Natural killer cell treated with Interleukin-12 subunit alpha and Interleukin-12 subunit beta and Interleukin-15 and Interleukin-18, amount 100 ng/mL, for 72 hours (primary cell): ENCODE measurements at regions not wholly inside any gene's neighbourhood (a gene's known extent, or its start where the extent isn't known, plus 50 kb on each side); places are given as distances from the start of the nearest gene placed in this dataset.
"Not testable (repeated sequence)": the region's sequence is repeated elsewhere in the genome, so short reads cannot be mapped to it uniquely, and the experiment has no call there.

Source experiments
- ATAC-seq, 2 donors: fragments of 150-1000 bp; cut with Tn5 transposase in 1 of 2; sonication (Bioruptor Pico), chemical (Tn5 transposase) in 1 of 2; 2 replicates each; pipeline ENCODE4 v1.10.0; 2021
- DNase-seq: peaks from one replicate; pipeline ENCODE4 v3.0.0; 2022; ENCODE audit warnings: low spot score
- H3K27ac Mint-ChIP-seq, 2 donors: 1 replicate in 1 of 2; 2 replicates in 1 of 2; pipeline ENCODE4 v1.8.0; 2022; ENCODE audit warnings: mixed read lengths in 2 of 2, mild to moderate bottlenecking in 1 of 2, moderate library complexity in 1 of 2
- H3K27me3 Mint-ChIP-seq, 2 donors: 1 replicate in 1 of 2; 2 replicates in 1 of 2; pipeline ENCODE4 v1.8.0; 2022; ENCODE audit warnings: mixed read lengths in 2 of 2
- H3K36me3 Mint-ChIP-seq: one replicate; pipeline ENCODE4 v1.8.0; 2022; ENCODE audit warnings: mixed read lengths
- H3K4me1 Mint-ChIP-seq, 2 donors: 1 replicate in 1 of 2; 2 replicates in 1 of 2; pipeline ENCODE4 v1.8.0; 2022; ENCODE audit warnings: low read depth in 2 of 2, mixed read lengths in 2 of 2, mild to moderate bottlenecking in 1 of 2
- H3K4me3 Mint-ChIP-seq: one replicate; pipeline ENCODE4 v1.8.0; 2022; ENCODE audit warnings: mixed read lengths
- H3K9me3 Mint-ChIP-seq: 2 replicates; pipeline ENCODE4 v1.8.0; 2022; ENCODE audit warnings: mixed read lengths

DNA sequence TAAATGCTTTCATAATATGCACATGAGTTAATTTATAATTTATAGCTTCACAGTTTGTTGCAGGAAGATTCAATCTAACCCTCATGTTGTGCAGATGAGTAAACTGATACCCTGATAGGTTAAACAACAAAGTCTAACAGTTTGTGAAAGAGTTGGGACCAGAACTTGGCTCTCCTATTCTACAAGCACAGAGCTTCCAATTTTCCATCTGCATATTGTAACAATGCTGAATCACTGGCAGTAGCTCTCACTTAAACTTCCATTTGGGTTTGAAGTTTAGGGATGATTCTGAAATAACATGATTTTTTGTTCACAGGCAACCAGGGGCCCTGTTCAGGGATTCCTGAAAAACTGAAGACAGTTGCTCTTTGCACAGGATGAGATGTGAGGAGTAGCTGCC, 179.3 kb downstream of the XPNPEP1 start:
- H3K36me3 Mint-ChIP-seq: no peaks in the 10 kb centered on the region
- DNase-seq (no peak), ATAC-seq (no peak)
- peaks cover 6 to 8% of the 10 kb centered on the region in 2 donors for H3K27me3 Mint-ChIP-seq
- H3K4me1 Mint-ChIP-seq: no peaks in the 10 kb centered on the region
- H3K9me3 Mint-ChIP-seq: no peaks in the 10 kb centered on the region
- no peak overlapping the region for H3K4me3 Mint-ChIP-seq
- no peak overlapping the region for H3K27ac Mint-ChIP-seq

DNA sequence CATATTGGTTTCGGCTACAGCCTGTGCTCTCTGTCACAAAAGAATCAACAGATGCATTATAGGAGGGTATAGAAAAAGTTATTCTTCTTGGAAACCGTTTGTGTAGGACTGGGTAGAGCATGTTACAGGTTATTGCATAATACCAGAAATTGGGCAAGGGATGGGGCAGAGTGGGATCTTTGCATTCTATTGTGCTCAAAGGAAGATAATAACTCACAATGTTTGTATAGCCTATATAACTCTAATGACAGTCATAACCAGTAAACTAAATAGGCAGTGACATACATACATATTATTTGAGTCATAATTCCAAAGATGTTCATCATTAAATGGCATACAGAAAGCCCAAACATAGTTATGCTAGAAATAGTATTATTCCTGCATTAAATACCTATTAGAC, 179.7 kb downstream of the XPNPEP1 start:
- no peak for DNase-seq
- H3K27ac Mint-ChIP-seq: no peak overlapping the region
- peaks cover 6 to 8% of the 10 kb centered on the region in 2 donors for H3K27me3 Mint-ChIP-seq
- ATAC-seq: no peak
- no peaks in the 10 kb centered on the region for H3K9me3 Mint-ChIP-seq
- no peaks in the 10 kb centered on the region for H3K36me3 Mint-ChIP-seq
- no peak overlapping the region for H3K4me3 Mint-ChIP-seq
- no peaks in the 10 kb centered on the region for H3K4me1 Mint-ChIP-seq

DNA sequence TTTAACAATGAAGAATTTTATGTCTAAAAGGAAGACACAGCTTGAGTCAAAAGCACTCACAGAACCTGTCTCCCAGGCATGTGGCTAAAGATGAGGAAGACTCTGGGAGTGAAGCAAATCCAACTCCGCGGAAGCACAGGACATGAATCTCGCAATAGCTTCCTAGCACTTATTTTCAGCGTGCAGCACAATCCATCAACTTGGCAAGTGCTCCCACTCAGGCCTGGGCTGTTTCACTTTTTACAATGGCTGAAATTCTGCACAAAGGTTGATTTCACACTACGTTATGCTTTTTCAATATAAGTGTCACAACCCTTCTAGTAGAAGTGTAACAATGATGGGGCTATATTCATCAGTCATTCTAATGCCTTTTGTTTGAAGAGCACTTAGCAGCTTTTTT, 180.2 kb downstream of the XPNPEP1 start:
- Mint-ChIP-seq H3K4me1 (no peaks in the 10 kb centered on the region), H3K27me3 (peaks cover 6 to 8% of the 10 kb centered on the region in 2 donors), H3K4me3 (no peak overlapping the region), H3K9me3 (no peaks in the 10 kb centered on the region), H3K36me3 (no peaks in the 10 kb centered on the region), H3K27ac (no peak overlapping the region)
- no peak for ATAC-seq
- no peak for DNase-seq

DNA sequence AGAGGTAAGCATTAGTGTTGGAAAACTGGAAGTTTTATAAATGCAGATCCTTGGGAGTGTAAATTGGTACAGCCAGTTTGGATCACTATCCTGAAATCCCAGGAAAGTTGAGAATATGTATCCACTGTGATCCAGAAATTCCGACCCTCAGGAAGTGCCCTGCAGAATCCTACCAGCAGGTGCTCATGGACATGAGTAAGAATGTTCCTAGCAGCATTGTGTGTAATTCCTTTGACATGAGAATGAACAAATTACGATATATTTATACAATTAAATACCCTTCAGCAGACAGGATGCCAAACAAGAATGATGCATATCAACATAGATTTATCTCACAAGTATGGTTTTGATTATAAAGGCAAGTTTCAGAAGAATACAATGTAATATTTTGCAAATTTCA, 181.6 kb downstream of the XPNPEP1 start:
- no peaks in the 10 kb centered on the region for H3K9me3 Mint-ChIP-seq
- H3K27ac Mint-ChIP-seq: no peak overlapping the region
- H3K36me3 Mint-ChIP-seq: no peaks in the 10 kb centered on the region
- DNase-seq: no peak
- H3K27me3 Mint-ChIP-seq: peaks cover 6 to 16% of the 10 kb centered on the region in 2 donors
- no peak for ATAC-seq
- H3K4me1 Mint-ChIP-seq: no peaks in the 10 kb centered on the region
- no peak overlapping the region for H3K4me3 Mint-ChIP-seq

DNA sequence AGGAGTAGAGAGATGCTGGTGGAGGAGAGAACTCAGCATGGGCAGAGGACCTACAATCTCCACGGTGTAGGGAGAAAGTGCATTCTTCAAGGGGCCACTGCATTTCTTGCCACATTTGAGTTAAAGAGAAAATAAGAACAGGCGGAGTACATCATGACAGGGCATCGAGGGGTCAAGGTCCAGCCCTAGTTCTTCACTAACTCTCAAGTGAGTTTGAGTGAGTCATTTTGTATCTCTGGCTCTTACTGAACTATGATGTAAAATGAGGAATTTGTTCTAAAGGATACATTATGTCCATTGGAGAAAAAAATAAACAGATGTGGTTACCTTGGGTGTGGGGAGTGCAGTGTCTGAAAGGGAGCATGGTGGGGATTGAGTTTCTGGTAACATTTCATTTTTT, 182.9 kb downstream of the XPNPEP1 start:
- Mint-ChIP-seq H3K4me1 (no peaks in the 10 kb centered on the region), H3K36me3 (no peaks in the 10 kb centered on the region), H3K27me3 (peaks cover 6 to 7% of the 10 kb centered on the region in 2 donors), H3K27ac (no peak overlapping the region), H3K4me3 (no peak overlapping the region), H3K9me3 (no peaks in the 10 kb centered on the region)
- DNase-seq (no peak), ATAC-seq (no peak)

DNA sequence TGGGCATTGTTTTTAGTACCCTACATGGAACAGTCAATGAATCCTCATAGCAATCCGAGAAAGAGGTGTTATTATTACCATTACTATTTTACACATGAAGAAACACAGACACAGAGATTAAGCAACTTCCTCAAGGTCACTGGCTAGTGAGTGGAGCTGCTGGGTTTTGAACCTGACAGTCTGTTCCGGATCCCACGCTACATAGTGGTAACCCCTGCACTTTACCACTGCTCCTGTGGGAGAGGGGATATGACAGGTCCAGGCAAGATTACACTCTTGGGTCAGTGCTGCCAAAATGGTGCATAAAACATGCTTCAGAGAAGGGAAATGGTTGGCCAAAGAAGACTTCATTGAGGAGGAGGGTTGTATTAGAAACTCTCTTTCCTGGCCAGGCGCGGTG, 185.7 kb downstream of the XPNPEP1 start:
- H3K4me1 Mint-ChIP-seq: no peaks in the 10 kb centered on the region
- H3K36me3 Mint-ChIP-seq: no peaks in the 10 kb centered on the region
- no peak overlapping the region for H3K27ac Mint-ChIP-seq
- H3K9me3 Mint-ChIP-seq: no peaks in the 10 kb centered on the region
- DNase-seq: no peak
- peaks cover 6 to 14% of the 10 kb centered on the region in 2 donors for H3K27me3 Mint-ChIP-seq
- no peak for ATAC-seq
- no peak overlapping the region for H3K4me3 Mint-ChIP-seq

DNA sequence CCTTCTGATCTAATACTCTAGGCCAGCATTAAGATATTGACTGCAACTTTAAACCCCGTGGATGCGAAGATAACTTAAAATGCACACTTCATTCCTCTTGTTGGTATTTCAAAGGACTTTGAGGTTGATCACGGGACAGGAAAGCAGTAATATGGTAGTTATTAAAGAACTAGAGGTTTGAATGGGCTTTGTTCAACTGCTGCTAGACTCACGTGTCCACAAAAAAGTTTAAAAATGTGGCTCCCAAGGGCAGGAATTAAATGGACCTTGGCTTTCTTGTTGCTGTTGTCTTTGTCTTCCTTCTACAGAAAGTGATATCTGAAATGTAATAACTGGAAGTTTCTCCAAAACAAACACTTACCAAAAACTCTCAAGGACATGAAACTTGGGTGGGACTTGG, 186.3 kb downstream of the XPNPEP1 start:
- Mint-ChIP-seq H3K27ac (no peak overlapping the region), H3K4me1 (no peaks in the 10 kb centered on the region), H3K27me3 (peaks cover 6 to 14% of the 10 kb centered on the region in 2 donors), H3K4me3 (no peak overlapping the region), H3K36me3 (no peaks in the 10 kb centered on the region), H3K9me3 (no peaks in the 10 kb centered on the region)
- ATAC-seq: no peak
- no peak for DNase-seq

DNA sequence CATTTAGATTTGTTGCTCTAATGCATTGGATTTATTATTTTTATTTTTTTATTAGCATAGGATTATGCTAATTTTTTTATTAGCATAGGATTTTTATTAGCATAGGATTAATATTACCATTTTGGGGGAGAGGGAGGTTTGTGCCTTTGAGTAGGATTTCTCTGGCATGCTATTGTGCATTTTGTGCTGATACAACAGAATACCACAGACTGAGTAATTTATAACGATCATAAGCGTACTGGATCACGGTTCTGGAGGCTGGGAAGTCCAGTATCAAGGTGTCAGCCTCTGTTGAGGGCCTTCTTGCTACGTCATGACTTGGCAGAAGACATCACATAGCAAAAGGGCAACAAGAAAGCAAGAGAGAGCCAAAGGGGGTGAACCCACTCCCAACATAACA, 187.5 kb downstream of the XPNPEP1 start:
- Mint-ChIP-seq H3K36me3 (no peaks in the 10 kb centered on the region), H3K9me3 (no peaks in the 10 kb centered on the region), H3K4me3 (no peak overlapping the region), H3K4me1 (no peaks in the 10 kb centered on the region), H3K27ac (no peak overlapping the region), H3K27me3 (peaks cover 6 to 14% of the 10 kb centered on the region in 2 donors)
- no peak for ATAC-seq
- DNase-seq: no peak

DNA sequence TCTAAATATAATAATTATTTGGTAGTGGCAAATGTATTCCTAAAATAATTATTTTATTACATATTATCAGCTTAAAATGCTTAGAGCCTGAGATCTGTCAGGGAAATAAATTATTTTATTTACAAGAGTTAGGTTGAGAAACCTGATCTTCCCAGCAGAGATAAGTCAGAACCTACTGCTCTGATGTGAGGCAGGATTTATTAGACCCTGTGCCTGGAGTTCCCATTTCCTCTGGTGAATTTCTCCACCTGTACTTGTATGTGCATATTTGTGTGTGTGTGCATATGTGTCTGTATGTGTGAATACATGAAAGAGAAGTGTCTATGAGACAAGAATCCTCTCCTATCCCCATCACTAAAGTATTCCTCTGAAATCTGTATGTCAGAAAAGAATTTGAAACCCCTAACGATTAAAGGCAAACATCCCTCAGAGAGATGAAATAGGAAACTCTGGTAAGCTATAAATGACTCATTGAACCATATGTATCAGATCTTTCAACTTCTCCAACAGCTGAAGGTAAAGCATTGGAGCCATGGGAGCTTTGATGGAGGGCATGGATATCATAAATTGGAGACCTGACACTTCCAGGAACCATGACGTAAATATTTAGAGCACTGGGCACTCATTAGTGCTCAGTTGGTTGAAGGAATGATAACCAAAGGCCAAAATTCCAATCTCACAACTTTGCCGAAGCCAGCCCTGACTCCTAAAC, 190.9 kb downstream of the XPNPEP1 start:
- H3K9me3 Mint-ChIP-seq: no peaks in the 10 kb centered on the region
- no peak for DNase-seq
- ATAC-seq: no peak
- H3K4me1 Mint-ChIP-seq: no peaks in the 10 kb centered on the region
- H3K27me3 Mint-ChIP-seq: peaks cover 2 to 11% of the 10 kb centered on the region in 2 donors
- no peak overlapping the region for H3K4me3 Mint-ChIP-seq
- H3K27ac Mint-ChIP-seq: no peak overlapping the region
- no peaks in the 10 kb centered on the region for H3K36me3 Mint-ChIP-seq

DNA sequence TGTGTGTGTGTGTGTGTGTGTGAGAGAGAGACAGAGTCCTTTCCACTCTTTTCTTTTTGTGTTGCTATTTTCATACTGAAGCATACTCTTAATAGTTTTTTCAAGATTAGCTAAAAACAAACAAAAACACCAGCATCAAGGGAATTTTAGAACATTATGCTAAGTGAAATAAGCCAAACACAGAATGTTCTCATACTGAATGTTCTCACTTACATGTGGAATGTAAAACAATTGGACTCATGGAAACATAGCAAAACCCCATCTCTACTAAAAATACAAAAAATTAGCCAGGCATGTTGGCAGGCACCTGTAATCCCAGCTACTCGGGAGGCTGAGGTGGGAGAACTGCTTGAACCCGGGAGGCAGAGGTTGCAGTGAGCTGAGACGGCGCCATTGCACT, 193.4 kb downstream of the XPNPEP1 start:
- H3K9me3 Mint-ChIP-seq, H3K4me1 Mint-ChIP-seq, ATAC-seq: not testable (repeated sequence)

DNA sequence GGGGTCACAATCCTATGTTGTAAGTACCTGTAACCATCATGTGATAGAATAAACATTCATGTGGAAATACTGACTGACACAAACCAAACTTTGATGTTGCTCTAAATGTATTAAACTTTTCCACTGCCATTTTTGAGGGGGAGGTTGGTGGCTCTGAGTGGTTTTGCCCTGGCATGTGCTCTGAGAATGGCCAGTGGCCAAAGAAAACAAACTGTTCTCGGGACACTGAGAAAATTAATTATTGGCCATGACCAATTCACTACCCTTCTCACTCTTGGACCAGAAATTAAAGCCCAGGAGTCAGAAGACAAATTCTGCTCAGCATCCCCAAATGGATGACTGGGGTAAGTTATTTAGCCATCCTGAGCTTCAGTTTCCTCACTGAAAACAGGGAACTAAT, 195.9 kb downstream of the XPNPEP1 start:
- Mint-ChIP-seq H3K4me3 (no peak overlapping the region), H3K27ac (no peak overlapping the region), H3K4me1 (no peaks in the 10 kb centered on the region), H3K27me3 (peaks cover 2 to 5% of the 10 kb centered on the region in 2 donors), H3K36me3 (no peaks in the 10 kb centered on the region), H3K9me3 (peaks cover 5% of the 10 kb centered on the region)
- DNase-seq: no peak
- ATAC-seq: no peak

More for the DNA sequence above, 193.4 kb downstream of the XPNPEP1 start:
- not testable (repeated sequence) for H3K27ac Mint-ChIP-seq, H3K27me3 Mint-ChIP-seq, DNase-seq, H3K4me3 Mint-ChIP-seq, H3K36me3 Mint-ChIP-seq

DNA sequence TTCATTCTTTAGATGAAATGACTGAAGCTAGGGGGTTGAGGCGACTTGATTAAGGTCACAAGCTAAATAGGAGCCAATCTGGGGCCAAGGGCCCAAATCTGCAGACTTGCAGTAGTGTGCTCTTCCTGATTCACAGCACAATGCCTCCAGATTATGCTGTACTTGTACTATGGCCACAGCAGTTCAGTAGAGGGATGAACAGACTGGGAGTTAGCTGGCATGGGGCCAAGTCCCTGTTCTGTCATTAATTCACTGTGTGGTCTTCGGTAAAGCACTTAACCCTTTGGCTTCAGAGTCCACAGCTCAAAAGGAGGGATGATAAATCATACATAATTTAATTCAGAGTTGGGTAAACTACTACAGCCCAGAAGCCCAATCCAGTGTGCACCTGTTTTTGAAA, 196.8 kb downstream of the XPNPEP1 start:
- ATAC-seq: no peak
- Mint-ChIP-seq H3K9me3 (peaks cover 5% of the 10 kb centered on the region), H3K36me3 (no peaks in the 10 kb centered on the region), H3K27ac (no peak overlapping the region), H3K4me1 (no peaks in the 10 kb centered on the region), H3K4me3 (no peak overlapping the region), H3K27me3 (peaks cover 2 to 5% of the 10 kb centered on the region in 2 donors)
- DNase-seq: no peak

DNA sequence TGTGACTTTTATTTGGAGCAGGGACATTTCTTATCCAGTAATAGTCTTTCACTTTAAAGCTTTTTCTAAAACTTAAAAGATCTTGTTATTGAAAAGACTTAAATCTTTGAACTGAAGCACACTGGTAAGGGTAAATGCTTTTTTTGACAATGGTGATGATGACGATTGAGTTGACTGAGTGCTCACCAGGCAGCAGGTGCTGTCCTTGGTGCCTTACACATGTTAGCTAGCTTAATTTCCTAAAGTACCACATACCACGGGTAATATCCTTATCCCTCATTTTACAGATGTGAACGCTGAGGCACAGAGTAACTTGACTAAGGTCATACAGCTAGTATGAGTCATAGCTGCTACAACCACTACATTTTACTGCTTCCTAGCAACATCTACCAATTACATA, 200.0 kb downstream of the XPNPEP1 start:
- Mint-ChIP-seq H3K4me1 (no peaks in the 10 kb centered on the region), H3K27me3 (peaks cover 0 to 5% of the 10 kb centered on the region in 2 donors), H3K9me3 (peaks cover 5% of the 10 kb centered on the region), H3K27ac (no peak overlapping the region), H3K36me3 (no peaks in the 10 kb centered on the region), H3K4me3 (no peak overlapping the region)
- DNase-seq (no peak), ATAC-seq (no peak)

DNA sequence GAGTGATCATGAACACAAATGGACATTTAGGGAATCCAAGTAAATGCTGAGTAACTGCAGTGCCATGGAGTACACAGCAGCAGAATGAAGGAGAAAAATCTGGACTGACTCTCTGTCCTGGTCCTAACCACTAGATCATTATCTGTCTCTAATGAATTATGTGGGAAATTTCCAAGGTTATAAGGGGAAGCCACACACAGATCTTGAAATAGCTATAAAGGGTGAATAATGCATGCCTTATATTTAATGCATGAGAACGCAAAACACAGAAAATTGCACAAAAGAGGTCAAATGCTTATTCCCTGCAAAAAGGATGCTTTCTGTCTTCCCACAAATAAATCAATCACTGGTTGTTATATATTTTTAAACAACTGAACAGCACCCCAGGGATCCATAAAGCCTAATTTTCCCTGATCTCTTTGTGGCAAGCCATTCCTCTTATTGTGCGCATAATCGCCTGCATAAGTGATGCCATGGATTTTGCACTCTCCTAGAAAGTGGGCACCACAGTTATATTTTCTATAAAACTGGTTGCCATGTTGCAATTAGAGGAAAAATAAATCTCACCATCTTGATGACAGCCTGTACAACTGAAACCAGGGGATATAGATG, 201.8 kb downstream of the XPNPEP1 start:
- ATAC-seq (no peak), DNase-seq (no peak)
- H3K4me1 Mint-ChIP-seq: no peaks in the 10 kb centered on the region
- H3K27me3 Mint-ChIP-seq: peaks cover 0 to 5% of the 10 kb centered on the region in 2 donors
- H3K36me3 Mint-ChIP-seq: no peaks in the 10 kb centered on the region
- H3K27ac Mint-ChIP-seq: no peak overlapping the region
- H3K4me3 Mint-ChIP-seq: no peak overlapping the region
- peaks cover 5% of the 10 kb centered on the region for H3K9me3 Mint-ChIP-seq
